GM21423 (cell line): ENCODE measurements at regions not wholly inside any gene's neighbourhood (a gene's known extent, or its start where the extent isn't known, plus 50 kb on each side); places are given as distances from the start of the nearest gene placed in this dataset.

Experiments used
- ATAC-seq: cut with Tn5 transposase; IDR thresholded peaks from one replicate; pipeline ENCODE4 v1.9.1; 2021; ENCODE audit warnings: mild to moderate bottlenecking, moderate library complexity; ENCODE audit not compliant: unreplicated experiment

- no peak for ATAC-seq
These were observed 718.8 kb upstream of the SGCG start for GRCh38 chr13:22461854-22462490.

GRCh38 chr13:22463089-22463488, 717.7 kb upstream of the SGCG start:
- ATAC-seq, result no peak

- ATAC-seq, result no peak
These were observed 712.7 kb upstream of the SGCG start for GRCh38 chr13:22468045-22468444.

- ATAC-seq, result no peak
These were observed 712.0 kb upstream of the SGCG start for GRCh38 chr13:22468824-22469223.

- no peak for ATAC-seq
These were observed 711.3 kb upstream of the SGCG start for GRCh38 chr13:22469452-22469851.

- ATAC-seq, result no peak
These were observed 710.7 kb upstream of the SGCG start for GRCh38 chr13:22470075-22470474.

GRCh38 chr13:22482496-22483000, 698.2 kb upstream of the SGCG start:
- no peak for ATAC-seq

GRCh38 chr13:22483276-22483675, 697.5 kb upstream of the SGCG start:
- no peak for ATAC-seq

GRCh38 chr13:22486490-22486889, 694.3 kb upstream of the SGCG start:
- no peak for ATAC-seq

- ATAC-seq, result no peak
These were observed 692.8 kb upstream of the SGCG start for GRCh38 chr13:22487932-22488331.

GRCh38 chr13:22489771-22490170, 691.0 kb upstream of the SGCG start:
- no peak for ATAC-seq

GRCh38 chr13:22495819-22496218, 685.0 kb upstream of the SGCG start:
- ATAC-seq, result no peak

- ATAC-seq, result no peak
These were observed 683.8 kb upstream of the SGCG start for GRCh38 chr13:22496803-22497508.

GRCh38 chr13:22497991-22498780, 682.6 kb upstream of the SGCG start:
- ATAC-seq, result no peak

- no peak for ATAC-seq
These were observed 680.9 kb upstream of the SGCG start for GRCh38 chr13:22499919-22500318.

GRCh38 chr13:22505489-22505888, 675.3 kb upstream of the SGCG start:
- no peak for ATAC-seq

GRCh38 chr13:22506096-22506691, 674.6 kb upstream of the SGCG start:
- no peak for ATAC-seq

- ATAC-seq, result no peak
These were observed 663.2 kb upstream of the SGCG start for GRCh38 chr13:22517544-22517943.

- ATAC-seq, result no peak
These were observed 643.9 kb upstream of the SGCG start for GRCh38 chr13:22536851-22537250.

GRCh38 chr13:22538400-22538799, 642.4 kb upstream of the SGCG start:
- ATAC-seq, result no peak

- no peak for ATAC-seq
These were observed 631.7 kb upstream of the SGCG start for GRCh38 chr13:22549126-22549525.
